ENCODE measurements at regions not wholly inside any gene's neighbourhood (a gene's known extent, or its start where the extent isn't known, plus 50 kb on each side); places are given as distances from the start of the nearest gene placed in this dataset.

DNA sequence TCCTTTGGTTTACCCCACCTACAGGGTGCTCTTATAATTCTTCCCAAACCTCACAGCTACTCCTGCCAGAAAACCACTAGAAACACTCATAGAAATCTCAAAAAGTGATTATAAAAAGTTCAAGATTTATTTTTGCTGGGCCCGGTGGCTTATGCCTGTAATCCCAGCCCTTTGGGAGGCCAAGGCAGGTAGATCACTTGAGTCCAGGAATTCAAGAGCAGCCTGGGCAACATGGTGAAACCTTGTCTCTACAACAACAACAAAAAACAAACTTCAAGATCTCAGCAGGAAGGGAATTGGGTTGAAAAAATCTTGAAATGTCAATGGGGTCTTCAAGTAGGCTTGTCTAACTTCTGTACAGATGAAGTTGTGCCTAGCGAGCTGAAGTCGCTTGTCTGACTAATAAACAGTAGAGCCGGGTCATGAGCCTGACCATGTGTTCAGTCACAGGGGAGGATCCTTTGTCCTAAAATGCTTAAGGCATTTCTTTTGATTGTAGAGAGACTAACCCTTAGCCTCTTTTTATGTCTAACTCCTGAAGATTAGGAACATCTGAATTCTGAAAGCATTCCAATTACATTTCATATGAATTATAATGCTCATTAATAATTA, 124.6 kb downstream of the NOC3L start:
- TF ChIP-seq POLR2A (IDR thresholded peaks at IDR 0.05): no peak
- TF ChIP-seq, protein P1, sequence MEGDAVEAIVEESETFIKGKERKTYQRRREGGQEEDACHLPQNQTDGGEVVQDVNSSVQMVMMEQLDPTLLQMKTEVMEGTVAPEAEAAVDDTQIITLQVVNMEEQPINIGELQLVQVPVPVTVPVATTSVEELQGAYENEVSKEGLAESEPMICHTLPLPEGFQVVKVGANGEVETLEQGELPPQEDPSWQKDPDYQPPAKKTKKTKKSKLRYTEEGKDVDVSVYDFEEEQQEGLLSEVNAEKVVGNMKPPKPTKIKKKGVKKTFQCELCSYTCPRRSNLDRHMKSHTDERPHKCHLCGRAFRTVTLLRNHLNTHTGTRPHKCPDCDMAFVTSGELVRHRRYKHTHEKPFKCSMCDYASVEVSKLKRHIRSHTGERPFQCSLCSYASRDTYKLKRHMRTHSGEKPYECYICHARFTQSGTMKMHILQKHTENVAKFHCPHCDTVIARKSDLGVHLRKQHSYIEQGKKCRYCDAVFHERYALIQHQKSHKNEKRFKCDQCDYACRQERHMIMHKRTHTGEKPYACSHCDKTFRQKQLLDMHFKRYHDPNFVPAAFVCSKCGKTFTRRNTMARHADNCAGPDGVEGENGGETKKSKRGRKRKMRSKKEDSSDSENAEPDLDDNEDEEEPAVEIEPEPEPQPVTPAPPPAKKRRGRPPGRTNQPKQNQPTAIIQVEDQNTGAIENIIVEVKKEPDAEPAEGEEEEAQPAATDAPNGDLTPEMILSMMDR (IDR thresholded peaks at IDR 0.05): no peak

All from right lobe of liver (tissue), 4 donors.